ENCODE measurements at regions not wholly inside any gene's neighbourhood (a gene's known extent, or its start where the extent isn't known, plus 50 kb on each side); places are given as distances from the start of the nearest gene placed in this dataset.
"Not testable (repeated sequence)": the region's sequence is repeated elsewhere in the genome, so short reads cannot be mapped to it uniquely, and the experiment has no call there.

DNA sequence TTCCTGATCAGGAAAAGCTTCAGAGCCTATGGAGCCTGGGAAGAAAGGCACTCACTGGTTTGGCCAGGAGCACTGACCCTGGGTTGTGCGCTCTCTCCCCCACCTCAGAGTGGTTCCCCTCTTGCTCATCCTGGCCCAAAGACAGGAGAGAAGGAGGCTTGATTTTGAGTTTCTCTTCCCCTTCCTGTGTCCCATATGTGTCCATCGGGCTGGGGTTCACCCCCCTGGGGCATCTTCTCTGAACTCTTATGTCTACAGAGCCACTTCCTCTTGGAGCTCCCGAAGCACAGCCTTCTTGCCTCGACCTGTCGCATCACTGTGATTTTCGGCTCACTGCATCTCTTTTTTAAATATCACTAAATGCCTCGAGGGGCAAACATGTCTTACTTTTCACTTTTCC lies 692.3 kb downstream of the RNF144A start:
- DNase-seq, result no peak

- DNase-seq, result no peak
Measured at GRCh38 chr2:7609974-7610373, 692.8 kb downstream of the RNF144A start.

GRCh38 chr2:7611750-7612149 lies 694.5 kb downstream of the RNF144A start:
- DNase-seq, result no peak

- DNase-seq, result no peak
Measured at GRCh38 chr2:7612969-7613368, 695.8 kb downstream of the RNF144A start.

DNA sequence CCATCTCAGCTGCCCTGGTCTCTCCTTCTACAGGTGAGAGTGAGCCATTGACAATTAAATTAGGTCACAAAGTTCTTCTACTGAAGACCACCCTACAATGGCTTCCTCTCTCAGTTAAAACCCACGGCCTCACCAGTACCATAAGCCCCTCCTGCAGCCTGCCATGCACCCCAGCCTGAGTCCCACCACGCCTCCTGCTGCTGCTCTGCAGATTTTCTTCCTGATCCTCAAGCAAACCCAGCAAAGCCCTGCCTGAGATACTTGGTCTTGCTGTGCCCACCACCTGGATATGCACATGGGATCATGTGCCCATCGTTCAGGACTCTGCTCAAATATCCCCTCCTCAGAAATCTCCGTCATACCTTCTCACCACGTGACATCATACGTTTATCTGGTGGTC lies 696.6 kb downstream of the RNF144A start:
- no peak for DNase-seq

- peak; percentile 7 for DNase-seq
Measured at GRCh38 chr2:7618031-7618430, 700.8 kb downstream of the RNF144A start.

GRCh38 chr2:7619203-7619970 lies 702.2 kb downstream of the RNF144A start:
- DNase-seq, result no peak

DNA sequence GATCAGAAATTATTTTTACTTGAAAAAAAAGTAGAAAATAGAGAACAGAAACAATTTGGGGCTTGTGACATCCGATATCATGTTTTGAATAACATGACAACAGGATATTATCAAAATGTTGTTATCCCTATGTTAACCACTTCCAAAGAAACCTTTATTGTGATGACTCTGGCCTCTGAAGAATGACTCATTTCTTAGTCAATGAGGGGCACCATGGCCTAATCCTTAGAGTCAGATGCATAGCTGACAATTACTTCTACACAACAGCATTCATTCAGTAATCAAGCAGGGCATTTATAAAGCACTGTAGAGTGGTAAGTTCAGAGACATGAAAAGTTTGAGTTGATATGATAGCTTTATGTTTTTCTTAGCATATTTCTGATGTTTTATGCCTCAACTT lies 703.0 kb downstream of the RNF144A start:
- DNase-seq, result peak; percentile 1

- DNase-seq, result peak; percentile 17
Measured at GRCh38 chr2:7621018-7621814, 704.0 kb downstream of the RNF144A start.

- no peak for DNase-seq
Measured at GRCh38 chr2:7625392-7626138, 708.4 kb downstream of the RNF144A start.

DNA sequence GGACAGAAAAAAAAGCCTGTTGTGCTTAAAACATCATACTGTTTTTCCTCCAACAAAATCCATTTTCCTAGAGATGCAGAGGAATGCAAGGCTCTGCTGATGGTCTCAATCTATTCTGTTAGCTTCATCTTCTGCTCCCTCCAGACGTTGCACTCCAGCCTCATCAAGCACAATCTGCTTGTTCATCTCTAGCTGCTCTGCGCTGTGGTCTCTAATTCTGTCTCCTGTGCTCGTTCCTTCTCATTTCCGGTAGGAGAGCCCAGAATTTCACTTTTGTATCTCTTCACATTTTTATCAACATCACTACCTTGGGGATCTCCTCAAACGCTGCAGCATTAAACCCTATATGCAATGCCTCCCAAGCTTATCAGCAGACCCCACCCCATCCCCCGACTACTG lies 708.9 kb downstream of the RNF144A start:
- DNase-seq, result no peak

GRCh38 chr2:7627583-7627982 lies 710.4 kb downstream of the RNF144A start:
- DNase-seq, result peak; percentile 62

DNA sequence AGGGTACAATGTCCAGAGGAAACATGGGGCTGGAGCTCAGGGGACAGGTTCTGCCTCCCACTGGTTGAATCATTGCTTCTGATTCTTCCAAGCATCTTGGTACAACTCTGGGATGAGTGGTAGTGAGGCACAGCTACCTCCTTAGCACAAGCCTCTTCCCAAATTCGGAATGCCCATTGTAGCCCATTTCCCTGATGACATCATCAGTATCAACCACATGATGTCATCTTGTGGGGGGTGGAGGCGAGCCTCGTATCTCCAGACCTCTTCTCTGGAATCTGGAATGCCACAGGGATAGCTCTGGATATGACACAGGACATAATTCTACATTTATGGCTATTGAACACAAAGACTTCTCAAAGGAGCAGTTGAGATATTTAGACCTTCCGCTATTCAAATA lies 715.2 kb downstream of the RNF144A start:
- no peak for DNase-seq

- DNase-seq, result no peak
Measured at GRCh38 chr2:7633566-7634153, 716.4 kb downstream of the RNF144A start.

DNA sequence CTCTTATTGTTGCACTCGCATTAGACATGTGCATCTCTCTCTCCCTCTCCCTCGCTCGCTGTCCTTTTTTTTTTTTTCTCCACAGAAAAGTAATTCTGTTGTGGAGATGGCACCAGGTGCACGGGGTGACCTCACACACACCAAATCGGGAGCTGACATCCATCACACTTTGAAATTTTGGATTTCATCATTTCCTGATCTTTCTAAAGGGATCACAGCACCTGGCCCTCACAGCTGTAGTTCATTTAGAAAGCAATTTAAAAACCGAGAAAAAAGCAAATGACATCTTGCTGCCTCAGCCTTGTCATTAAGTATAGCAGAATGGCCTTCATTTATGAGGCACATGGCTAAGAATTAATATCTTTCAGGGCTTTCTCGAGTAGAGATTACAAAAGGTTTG lies 717.2 kb downstream of the RNF144A start:
- DNase-seq, result peak; percentile 13

DNA sequence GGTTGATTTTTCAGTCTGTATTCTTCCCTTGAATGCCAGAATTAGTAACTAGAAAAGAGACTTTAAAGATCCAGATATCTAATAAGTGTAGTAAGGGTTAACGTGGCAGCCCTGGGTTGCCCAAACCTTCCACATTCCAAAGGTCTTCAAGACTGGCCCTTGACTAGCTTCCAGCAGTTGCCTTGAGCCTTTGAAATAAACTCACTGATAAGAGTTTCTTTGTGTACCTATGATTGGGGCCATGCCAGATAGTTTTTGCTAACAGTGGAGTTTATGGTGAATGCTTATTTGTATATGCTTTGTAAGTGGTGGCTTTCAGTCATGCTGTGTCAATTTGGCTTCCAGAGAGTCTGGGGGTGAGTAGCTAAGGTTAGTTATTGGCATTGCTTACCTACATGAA lies 722.3 kb downstream of the RNF144A start:
- DNase-seq, result no peak

DNA sequence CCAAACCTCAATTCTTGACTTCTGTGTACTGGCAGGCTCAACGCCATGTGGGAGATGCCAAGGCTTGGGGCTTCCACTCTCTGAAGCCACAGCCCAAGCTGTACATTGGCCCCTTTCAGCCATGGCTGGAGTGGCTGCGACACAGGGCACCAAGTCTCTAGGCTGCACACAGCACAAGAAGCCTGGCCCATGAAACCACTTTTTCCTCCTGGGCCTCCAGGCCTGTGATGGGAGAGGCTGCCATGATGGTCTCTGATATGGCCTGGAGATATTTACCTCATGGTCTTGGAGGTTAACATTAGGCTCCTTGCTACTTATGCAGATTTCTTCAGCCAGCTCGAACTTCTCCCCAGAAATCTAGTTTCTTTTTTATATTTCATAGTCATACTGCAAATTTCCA lies 724.1 kb downstream of the RNF144A start:
- not testable (repeated sequence) for DNase-seq

DNA sequence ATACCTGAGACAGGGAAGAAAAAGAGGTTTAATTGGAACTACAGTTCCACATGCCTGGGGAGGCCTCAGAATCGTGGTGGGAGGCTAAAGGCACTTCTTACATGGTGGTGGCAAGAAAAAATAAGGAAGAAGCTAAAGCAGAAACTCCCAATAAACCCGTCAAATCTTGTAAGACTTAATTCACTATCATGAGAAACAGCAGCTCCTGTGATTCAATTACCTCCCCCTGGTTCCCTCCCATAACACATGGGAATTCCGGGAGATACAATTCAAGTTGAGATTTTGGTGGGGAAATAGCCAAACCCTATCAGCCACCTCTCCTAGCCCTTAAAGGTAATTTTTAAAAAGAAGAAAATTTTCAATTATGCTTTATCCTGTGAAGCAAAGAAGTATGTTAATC lies 728.8 kb downstream of the RNF144A start:
- no peak for DNase-seq

GRCh38 chr2:7646661-7647060 lies 729.4 kb downstream of the RNF144A start:
- DNase-seq, result no peak

DNA sequence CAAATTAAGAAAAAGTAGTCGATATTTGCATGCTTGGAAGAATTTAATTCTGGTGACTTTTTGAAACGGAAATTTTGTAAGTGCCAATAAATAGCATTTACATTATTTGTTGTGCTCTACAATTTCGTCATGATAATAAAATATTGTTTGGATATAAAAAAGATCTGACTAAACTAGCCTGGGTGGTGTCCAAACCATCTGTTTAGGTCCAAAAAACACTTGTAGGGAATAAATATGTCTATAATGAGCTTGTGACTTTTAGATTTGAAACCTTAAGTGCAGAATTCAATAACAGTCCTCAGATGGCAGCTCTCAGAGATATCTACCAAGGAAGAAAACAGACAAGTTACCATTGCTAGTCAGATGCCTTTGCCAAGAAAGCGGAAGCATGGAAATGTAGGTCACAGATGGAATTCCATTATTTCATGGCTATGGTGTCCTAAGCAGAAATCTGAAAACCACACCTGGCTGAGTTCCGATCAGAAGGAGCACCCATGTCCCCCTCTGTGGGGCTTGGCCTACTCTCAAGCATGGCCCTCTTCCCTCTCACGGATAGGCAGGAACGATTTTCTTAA lies 731.1 kb downstream of the RNF144A start:
- DNase-seq, result no peak

DNA sequence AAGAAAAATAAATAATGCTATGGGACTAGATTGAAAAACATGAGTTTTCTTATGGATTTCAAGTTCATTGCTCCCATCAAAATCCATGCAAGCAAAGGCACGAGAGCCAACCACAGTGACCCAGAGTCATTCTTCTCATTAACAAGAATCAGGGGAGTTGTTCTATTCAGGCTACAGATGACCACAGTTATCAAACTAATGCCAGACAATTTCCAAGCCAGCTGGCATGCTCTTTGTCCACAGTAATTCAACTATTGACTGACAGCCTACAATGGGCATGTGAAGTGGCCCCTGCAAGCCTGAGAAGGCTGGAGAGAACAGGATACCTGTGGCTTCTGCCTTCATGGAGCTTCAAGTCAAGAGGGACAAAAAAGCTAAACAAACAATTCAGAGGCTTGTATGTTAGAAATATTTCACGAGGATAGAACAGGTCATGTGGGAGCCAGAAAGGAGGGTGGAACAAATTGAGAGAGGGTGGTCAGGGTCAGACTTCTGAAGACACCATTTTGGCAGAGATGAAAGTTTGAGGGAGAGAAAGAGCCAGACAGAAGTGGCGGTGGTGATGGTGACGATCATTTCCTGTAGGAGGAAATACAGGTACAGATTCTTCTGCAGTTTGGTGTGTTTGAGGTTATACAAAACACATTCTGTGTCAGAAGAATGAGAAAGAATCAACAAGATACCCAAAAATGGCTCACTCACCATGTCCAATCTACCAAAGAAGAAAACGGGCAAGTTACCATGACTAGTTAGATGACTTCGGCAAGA lies 732.4 kb downstream of the RNF144A start:
- DNase-seq, result no peak

GRCh38 chr2:7653617-7654016 lies 736.4 kb downstream of the RNF144A start:
- no peak for DNase-seq

All from DMS53 (cell line).